Panc1 (cell line): ENCODE measurements at regions not wholly inside any gene's neighbourhood (a gene's known extent, or its start where the extent isn't known, plus 50 kb on each side); places are given as distances from the start of the nearest gene placed in this dataset.

Experiments used
- ATAC-seq: fragments of 200-7000 bp; cut with Tn5 transposase; 2 replicates; pipeline ENCODE4 v1.9.1; 2020; ENCODE audit warnings: mild to moderate bottlenecking, moderate library complexity
- BruUV-seq: library from RNA; stranded (reverse); fragments of 400-500 nt; replicated peaks from 2 replicates; lab custom pipeline; 2021; lab: Mats Ljungman, UMichigan
- CTCF ChIA-PET: fragments of 300-600 bp; sonication (Branson Sonifier 250); formaldehyde crosslinking; loops from one replicate; lab custom pipeline; 2022; ENCODE audit warnings: antibody characterized with exemption; lab: Charles Lee
- POLR2A ChIA-PET: fragments of 300-600 bp; sonication (Branson Sonifier 250); formaldehyde crosslinking; loops from one replicate; lab custom pipeline; 2022; ENCODE audit warnings: antibody characterized with exemption; lab: Charles Lee
- DNase-seq: peaks from one replicate; pipeline ENCODE4 v3.0.0-alpha.2; 2010; ENCODE audit warnings: low read depth, low spot score
- H3K27ac ChIP-seq: 2 replicates; pipeline ENCODE4 v1.5.1; 2011; ENCODE audit warnings: mild to moderate bottlenecking, low read length, inconsistent platforms
- H3K27me3 ChIP-seq: fragments of 200-500 bp; sonication (Bioruptor generic); 2 replicates; pipeline ENCODE4 v1.6.0; 2014; ENCODE audit warnings: low read length, inconsistent platforms; ENCODE audit not compliant: control insufficient read depth, insufficient read depth
- H3K36me3 ChIP-seq: fragments of 200-500 bp; sonication (Bioruptor generic); 2 replicates; pipeline ENCODE4 v1.5.1; 2014; ENCODE audit warnings: inconsistent platforms, mild to moderate bottlenecking, low read length, moderate library complexity; ENCODE audit not compliant: control insufficient read depth, insufficient read depth
- H3K4me1 ChIP-seq: 2 replicates; pipeline ENCODE4 v1.5.1; 2011; ENCODE audit warnings: inconsistent platforms, mild to moderate bottlenecking, low read length, moderate library complexity; ENCODE audit not compliant: control insufficient read depth, insufficient read depth
- H3K4me3 ChIP-seq, 2 experiments: 2 replicates each; pipeline ENCODE4 v1.5.1; 2011 to 2012; ENCODE audit warnings: low read depth in 2 of 2, low read length in 2 of 2, mild to moderate bottlenecking in 2 of 2, inconsistent platforms in 1 of 2, moderate library complexity in 1 of 2
- H3K9me3 ChIP-seq: fragments of 200-500 bp; sonication (Bioruptor generic); 2 replicates; pipeline ENCODE4 v1.5.1; 2014; ENCODE audit warnings: low read depth, mild to moderate bottlenecking, inconsistent platforms, low read length, moderate library complexity; ENCODE audit not compliant: control insufficient read depth, insufficient read depth
- CTCF ChIP-seq: fragments of 450-650 bp; IDR thresholded peaks from 2 replicates; pipeline ENCODE4 v1.5.1; 2017; ENCODE audit warnings: mild to moderate bottlenecking
- POLR2AphosphoS5 ChIP-seq: IDR thresholded peaks from 2 replicates; pipeline ENCODE4 v1.6.1; 2012; ENCODE audit warnings: mild to moderate bottlenecking, low read depth, low read length, moderate library complexity
- REST ChIP-seq, 2 experiments: IDR thresholded peaks; 2 replicates each; pipeline ENCODE4 v1.6.1; 2011 to 2012; ENCODE audit warnings: low read depth in 2 of 2, control low read depth in 1 of 2, low read length in 1 of 2, mild to moderate bottlenecking in 1 of 2, moderate library complexity in 1 of 2; ENCODE audit not compliant: insufficient read depth in 1 of 2
- SIN3A ChIP-seq: IDR thresholded peaks from 2 replicates; pipeline ENCODE4 v1.6.1; 2012; ENCODE audit warnings: low read depth, mild to moderate bottlenecking, low read length, moderate library complexity, borderline replicate concordance; ENCODE audit not compliant: insufficient read depth
- TCF7L2 ChIP-seq: IDR thresholded peaks from 2 replicates; pipeline ENCODE4 v1.6.1; 2011; ENCODE audit warnings: mild to moderate bottlenecking, low read depth, low read length, inconsistent platforms
- in situ Hi-C: cut with HindIII; loops from 2 replicates; pipeline ENCODE4 v1.10.0; 2016; ENCODE audit warnings: low sequenced_read_pairs, low pct_unique_long_range_greater_than_20kb
- intact Hi-C: fragments of 100-400 bp; cut with micrococcal nuclease; formaldehyde crosslinking; loops from one replicate; pipeline ENCODE4 v1.10.0; 2022; ENCODE audit not compliant: unreplicated experiment

- TF ChIP-seq REST (IDR thresholded peaks at IDR 0.05; ENCODE audit: insufficient read depth in 1 of 2, low read depth in 2 of 2, low read length in 1 of 2) (no peak), CTCF (no peak), POLR2AphosphoS5 (no peak), TCF7L2 (no peak), SIN3A (no peak)
- Histone ChIP-seq H3K4me1 (no peaks in the 10 kb centered on the region), H3K9me3 (no peaks in the 10 kb centered on the region), H3K4me3 (no peak overlapping the region), H3K27me3 (no peaks in the 10 kb centered on the region), H3K36me3 (no peaks in the 10 kb centered on the region), H3K27ac (no peak overlapping the region)
- POLR2A ChIA-PET, result no interaction called here
- DNase-seq (no peak), ATAC-seq (no peak)
- BruUV-seq, result no TSS peak
- in situ Hi-C loops (no loop called here), intact Hi-C loops (no loop called here)
- CTCF ChIA-PET, result no interaction called here
These were observed 274.2 kb upstream of the AGTR2 start for GRCh38 chrX:115896362-115896761.

- Histone ChIP-seq H3K36me3 (no peaks in the 10 kb centered on the region), H3K4me3 (no peak overlapping the region), H3K27ac (no peak overlapping the region), H3K27me3 (no peaks in the 10 kb centered on the region), H3K9me3 (no peaks in the 10 kb centered on the region), H3K4me1 (no peaks in the 10 kb centered on the region)
- BruUV-seq, result no TSS peak
- no peak for DNase-seq
- ChIA-PET POLR2A (no interaction called here), CTCF (no interaction called here)
- no peak for ATAC-seq
- intact Hi-C loops, result no loop called here
- no peak for TF ChIP-seq REST (IDR thresholded peaks at IDR 0.05; ENCODE audit: insufficient read depth in 1 of 2, low read depth in 2 of 2, low read length in 1 of 2)
- in situ Hi-C loops, result no loop called here
These were observed 272.6 kb upstream of the AGTR2 start for GRCh38 chrX:115897956-115898355.
